Renal cortical epithelial cell (primary cell): ENCODE measurements at regions not wholly inside any gene's neighbourhood (a gene's known extent, or its start where the extent isn't known, plus 50 kb on each side); places are given as distances from the start of the nearest gene placed in this dataset.
"Not testable (repeated sequence)": the region's sequence is repeated elsewhere in the genome, so short reads cannot be mapped to it uniquely, and the experiment has no call there.

Source experiments
- DNase-seq: peaks from one replicate; pipeline ENCODE4 v3.0.0-alpha.2; 2011; ENCODE audit warnings: low read depth

DNA sequence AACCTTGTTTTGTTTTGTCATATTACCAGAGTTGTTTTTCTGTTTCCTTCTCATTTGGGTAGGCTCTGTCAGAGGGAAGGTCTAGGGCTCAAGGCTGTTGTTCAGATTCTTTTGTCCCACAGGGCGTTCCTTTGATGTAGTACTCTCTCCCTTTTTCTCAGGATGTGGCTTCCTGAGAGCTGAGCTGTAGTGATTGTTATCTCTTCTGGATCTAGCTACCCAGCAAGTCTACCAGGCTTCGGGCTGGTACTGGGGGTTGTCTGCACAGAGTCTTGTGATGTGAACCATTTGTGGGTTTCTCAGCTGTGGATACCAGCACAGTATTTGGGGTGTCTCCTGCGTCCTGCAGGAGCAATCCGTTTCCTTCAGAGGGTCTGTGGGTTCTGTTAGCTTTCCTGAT, 74.2 kb upstream of the GNG12 start:
- not testable (repeated sequence) for DNase-seq

DNA sequence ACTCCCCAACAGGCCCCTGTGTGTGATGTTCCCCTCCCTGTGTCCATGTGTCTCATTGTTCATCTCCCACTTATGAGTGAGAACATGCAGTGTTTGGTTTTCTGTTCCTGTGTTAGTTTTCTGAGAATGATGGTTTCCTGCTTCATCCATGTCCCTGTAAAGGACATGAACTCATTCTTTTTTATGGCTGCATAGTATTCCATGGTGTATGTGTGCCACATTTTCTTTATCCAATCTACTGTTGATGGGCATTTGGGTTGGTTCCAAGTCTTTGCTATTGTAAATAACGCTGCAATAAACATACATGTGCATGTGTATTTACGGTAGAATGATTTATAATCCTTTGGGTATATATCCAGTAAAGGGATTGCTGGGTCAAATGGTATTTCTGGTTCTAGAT, 72.7 kb upstream of the GNG12 start:
- DNase-seq, result not testable (repeated sequence)

DNA sequence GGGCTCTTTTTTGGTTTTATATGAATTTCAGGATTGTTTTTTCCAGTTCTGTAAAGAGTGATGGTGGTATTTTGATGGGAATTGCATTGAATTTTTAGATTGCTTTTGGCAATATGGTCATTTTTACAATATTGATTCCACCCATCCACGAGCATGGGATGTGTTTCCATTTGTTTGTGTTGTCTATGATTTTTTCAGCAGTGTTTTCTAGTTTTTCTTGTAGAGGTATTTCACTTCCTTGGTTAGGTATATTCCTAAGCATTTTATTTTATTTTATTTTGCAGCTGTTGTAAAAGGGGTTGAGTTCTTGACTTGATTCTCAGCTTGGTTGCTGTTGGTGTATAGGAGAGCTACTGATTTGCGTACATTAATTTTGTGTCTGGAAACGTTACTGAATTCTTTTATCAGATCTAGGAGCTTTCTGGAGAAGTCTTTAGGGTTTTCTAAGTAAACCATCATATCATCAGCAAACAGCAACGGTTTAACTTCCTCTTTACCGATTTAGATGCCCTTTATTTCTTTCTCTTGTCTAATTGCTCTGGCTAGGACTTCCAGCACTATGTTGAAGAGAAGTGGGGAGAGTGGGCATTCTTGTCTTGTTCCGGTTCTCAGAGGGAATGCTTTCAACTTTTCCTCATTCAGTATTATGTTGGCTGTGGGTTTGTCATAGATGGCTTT, 69.4 kb upstream of the GNG12 start:
- DNase-seq, result not testable (repeated sequence)

- no peak for DNase-seq
Observed at GRCh38 chr1:67898033-67898726, 64.9 kb upstream of the GNG12 start.

DNA sequence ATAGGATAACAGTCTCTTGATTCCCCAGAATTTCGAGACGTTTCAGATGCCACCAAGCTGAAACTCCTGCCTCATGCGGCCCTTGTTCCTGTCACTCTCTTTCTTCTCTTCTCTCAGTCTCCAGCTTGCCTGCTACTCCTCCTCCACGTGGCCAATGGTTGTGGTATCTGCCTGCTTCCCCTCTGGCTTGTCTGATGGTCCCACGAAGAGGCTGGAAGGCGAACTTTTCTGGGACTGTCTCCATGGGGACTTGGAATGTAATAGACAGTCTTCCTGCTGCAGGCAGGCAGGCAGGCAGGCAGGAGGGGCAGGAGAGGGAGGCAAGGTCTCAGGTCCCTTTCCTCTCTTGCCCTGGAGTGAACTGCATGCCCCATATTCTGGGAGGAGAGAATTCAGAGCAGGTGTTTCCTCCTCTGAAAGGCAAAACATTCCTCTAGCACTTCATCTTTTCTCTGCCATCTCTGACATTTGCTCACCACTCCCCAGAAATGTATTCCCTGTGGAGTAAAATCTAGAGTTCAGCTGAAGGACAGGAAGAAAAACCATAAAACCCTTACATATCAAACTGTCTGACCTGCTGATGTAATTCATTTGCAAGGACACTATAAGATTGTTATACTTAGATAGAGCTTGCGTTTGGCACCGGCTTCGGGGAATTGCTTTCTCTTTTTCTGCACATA, 64.1 kb upstream of the GNG12 start:
- no peak for DNase-seq

- peak; percentile 59 for DNase-seq
Observed at GRCh38 chr1:67896826-67897225, 63.6 kb upstream of the GNG12 start.

GRCh38 chr1:67894981-67895735, 61.9 kb upstream of the GNG12 start:
- DNase-seq, result no peak

- DNase-seq, result peak; percentile 26
Observed at GRCh38 chr1:67893126-67893495, 59.8 kb upstream of the GNG12 start.

DNA sequence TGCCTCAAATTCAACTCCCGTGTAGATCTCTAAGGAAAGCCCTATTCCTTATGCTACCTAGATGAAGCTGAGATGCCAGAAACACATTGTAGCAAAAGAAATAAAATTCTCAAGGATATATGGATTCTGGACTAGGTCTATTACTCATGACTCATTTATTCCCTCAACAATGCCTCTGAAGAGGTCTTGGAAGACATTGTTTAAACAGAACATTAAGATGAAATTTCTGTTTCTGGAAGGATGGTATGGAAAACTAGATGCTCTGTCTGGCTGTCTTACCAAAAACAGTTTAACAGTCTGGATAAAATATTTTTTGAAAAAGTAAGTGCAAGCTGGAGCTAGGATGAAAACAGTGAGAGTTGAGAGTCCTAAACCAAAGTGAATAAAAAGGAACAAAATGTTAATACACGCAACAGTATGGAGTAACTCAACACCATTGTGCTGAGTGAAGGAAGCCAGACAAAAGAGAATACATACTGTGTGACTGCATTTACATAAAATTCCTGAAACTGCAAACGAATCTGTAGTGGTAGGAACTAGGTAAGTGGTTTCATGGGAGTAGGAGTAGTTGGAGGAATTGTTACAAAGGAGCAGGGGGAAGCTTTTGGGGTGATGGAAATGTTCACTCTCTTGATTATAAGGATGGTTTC, 59.3 kb upstream of the GNG12 start:
- DNase-seq, result no peak

DNA sequence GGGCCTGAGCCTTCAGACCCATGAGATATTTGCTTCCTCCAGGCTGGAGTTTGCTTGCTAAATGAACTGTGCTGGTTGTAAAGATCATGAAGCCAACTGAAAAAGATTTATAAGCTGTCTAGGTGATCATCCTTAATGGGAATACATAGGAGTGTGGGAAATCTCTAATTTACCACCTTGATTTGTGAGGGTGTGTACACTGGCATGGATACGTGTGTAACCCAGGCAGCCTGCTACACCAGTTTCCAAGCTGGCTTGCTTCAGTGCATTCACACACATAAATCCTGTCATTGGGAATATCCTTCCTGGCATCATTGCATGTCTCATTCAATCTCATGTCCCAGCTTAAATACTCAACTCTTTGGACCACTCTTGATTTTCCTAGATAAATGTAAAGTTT, 57.6 kb upstream of the GNG12 start:
- no peak for DNase-seq

GRCh38 chr1:67889953-67890567, 56.8 kb upstream of the GNG12 start:
- peak; percentile 90 for DNase-seq

DNA sequence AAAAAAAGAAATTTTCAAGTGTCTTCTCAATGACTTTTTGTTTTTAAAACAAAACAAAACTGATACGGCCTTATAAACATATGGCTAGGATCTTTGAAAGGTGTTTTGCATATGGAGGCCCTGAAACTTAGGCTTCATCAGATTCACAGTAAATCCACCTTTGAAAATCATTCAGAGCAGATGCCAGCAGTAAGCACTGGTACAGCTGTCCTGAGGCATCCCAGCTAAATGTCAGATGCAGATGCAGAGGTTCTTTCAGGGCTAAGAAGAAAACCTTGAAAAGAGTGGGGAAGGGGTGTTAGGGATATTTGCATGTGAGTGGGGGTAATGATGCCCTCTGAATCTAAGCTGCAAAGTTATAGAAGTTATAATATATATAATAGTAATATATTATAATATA, 56.2 kb upstream of the GNG12 start:
- DNase-seq, result no peak

DNA sequence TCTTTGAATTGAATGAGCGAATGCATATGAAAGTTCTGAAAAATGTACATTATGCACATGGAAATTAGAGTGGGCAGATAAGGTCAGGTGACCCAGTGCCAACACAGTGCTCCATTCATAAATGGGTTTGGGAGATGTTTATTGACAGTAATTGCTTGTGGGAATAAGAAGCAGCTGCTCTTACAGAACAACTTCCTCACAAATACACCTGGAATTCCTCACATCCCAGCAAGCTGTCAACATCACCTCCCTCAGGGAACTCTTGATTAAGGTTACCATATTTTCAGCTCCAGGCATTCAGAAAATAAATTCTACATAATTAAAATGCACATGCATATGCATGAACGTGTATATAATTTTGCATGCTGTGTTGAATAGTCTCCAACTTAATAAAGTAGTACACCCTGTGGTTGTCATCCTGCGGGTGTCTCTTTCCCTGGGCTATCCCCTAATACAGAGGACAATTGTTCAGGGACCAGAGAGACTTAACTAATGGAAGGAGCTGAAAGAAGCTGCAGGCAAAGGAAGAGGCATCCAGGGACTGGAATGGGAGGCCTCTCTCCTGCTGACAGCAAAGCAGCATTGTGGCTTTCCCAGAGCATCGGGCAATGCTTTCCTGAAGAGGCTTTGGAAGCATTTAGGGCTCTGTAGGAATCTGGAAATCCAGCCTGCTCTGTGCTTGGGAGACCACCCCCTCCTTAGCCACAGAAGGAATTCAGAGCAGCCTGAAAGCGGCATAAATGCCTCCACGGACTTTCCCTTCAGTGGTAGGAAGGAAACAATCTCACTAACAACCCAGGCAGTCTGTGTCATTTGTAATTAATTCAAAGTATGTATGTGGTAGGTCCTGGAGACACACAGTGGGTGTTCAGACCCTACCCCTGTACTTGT, 55.2 kb upstream of the GNG12 start:
- peak; percentile 62 for DNase-seq

- no peak for DNase-seq
Observed at GRCh38 chr1:67887146-67887545, 53.9 kb upstream of the GNG12 start.

DNA sequence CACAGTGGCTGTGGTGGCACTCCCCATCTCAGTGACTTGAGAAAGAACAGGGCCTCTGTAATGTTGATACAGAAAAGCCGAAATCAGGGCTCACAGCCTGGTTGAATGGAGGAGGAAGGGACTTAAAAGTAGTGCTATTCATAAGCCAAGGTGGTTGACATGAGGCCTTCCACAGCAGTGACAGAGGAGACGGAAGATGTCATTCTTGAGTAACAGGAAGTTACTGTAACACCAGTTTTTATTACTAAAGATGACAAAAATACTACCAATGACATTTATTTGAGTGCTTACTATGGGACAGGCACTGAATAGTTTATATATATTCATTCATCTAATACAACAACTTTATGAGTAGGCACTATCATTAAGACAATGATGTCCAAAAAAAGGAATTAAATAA, 52.8 kb upstream of the GNG12 start:
- DNase-seq, result no peak

- DNase-seq, result peak; percentile 53
Observed at GRCh38 chr1:67883069-67883468, 49.8 kb upstream of the GNG12 start.
